ENCODE measurements at regions not wholly inside any gene's neighbourhood (a gene's known extent, or its start where the extent isn't known, plus 50 kb on each side); places are given as distances from the start of the nearest gene placed in this dataset.

DNA sequence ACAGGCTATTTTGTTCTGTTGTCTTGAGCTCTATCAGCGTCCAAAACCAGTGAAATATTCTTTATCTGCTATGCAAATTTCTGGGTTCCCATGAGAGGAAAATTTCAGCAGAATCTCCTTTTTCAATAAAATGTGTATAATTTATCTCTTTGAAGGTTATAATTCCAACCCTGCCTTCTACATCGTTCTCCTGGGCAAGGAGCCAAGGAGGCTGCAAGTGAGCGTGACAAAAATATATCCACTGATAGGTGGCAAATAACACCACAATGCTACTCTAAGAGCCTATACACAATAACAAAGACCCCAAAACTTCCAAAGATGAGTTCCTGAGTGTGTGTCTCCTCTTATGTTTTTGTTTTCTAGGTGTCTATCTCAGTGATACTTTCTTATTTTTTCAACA is 664.7 kb upstream of the SORCS1 start:
- Histone ChIP-seq H4K8ac (replicated peaks; ENCODE audit: insufficient read length, low read depth, low read length) (no peak overlapping the region), H2BK15ac (ENCODE audit: low read depth, low read length) (no peak overlapping the region), H4K20me1 (ENCODE audit: control insufficient read depth, insufficient read depth, insufficient read length) (no peaks in the 10 kb centered on the region), H3K9ac (ENCODE audit: extremely low read depth, insufficient read length, low read length) (no peak overlapping the region), H3K27me3 (ENCODE audit: insufficient read depth, low read length) (no peaks in the 10 kb centered on the region), H3K18ac (ENCODE audit: insufficient read length, low read depth, low read length) (no peak overlapping the region), H4K5ac (ENCODE audit: insufficient read length, low read depth, low read length) (no peak overlapping the region), H3K79me1 (ENCODE audit: insufficient read depth, low read depth, low read length, poor library complexity, severe bottlenecking) (no peaks in the 10 kb centered on the region), H2AK5ac (ENCODE audit: insufficient read length, low read length) (no peak overlapping the region), H2BK12ac (ENCODE audit: insufficient read length, low read depth, low read length) (no peak overlapping the region), H3K23ac (ENCODE audit: insufficient read length, low read depth, low read length) (no peak overlapping the region), H4K91ac (ENCODE audit: insufficient read length, low read depth, low read length) (no peak overlapping the region), H2BK120ac (ENCODE audit: low read depth, low read length, poor library complexity, severe bottlenecking) (no peak overlapping the region), H3K79me2 (ENCODE audit: insufficient read depth, low read length) (no peaks in the 10 kb centered on the region), H3K56ac (ENCODE audit: insufficient read length, low read depth, low read length) (no peak overlapping the region), H3T11ph (ENCODE audit: low read length) (no peak overlapping the region), H3K4ac (ENCODE audit: low read depth, low read length) (no peak overlapping the region), H3K9me3 (ENCODE audit: control insufficient read depth, low read depth, low read length) (no peaks in the 10 kb centered on the region), H3K4me2 (ENCODE audit: insufficient read depth, insufficient read length, low read length) (no peak overlapping the region), H2AFZ (ENCODE audit: low read length) (no peak overlapping the region), H2BK5ac (ENCODE audit: insufficient read length, low read length) (no peak overlapping the region), H2BK20ac (ENCODE audit: low read depth, low read length, poor library complexity, severe bottlenecking) (no peak overlapping the region), H3K27ac (ENCODE audit: insufficient read length, low read depth, low read length) (no peak overlapping the region), H3K4me1 (ENCODE audit: insufficient read depth, low read length) (no peaks in the 10 kb centered on the region), H3K23me2 (ENCODE audit: insufficient read length, low read depth, low read length, poor library complexity, severe bottlenecking) (no peaks in the 10 kb centered on the region), H3K14ac (ENCODE audit: insufficient read depth, low read length) (no peak overlapping the region)
- no CpG with 5 or more reads among the region's 3 CpGs for WGBS (ENCODE audit: extremely low coverage, insufficient read length, low lambda C conversion rate)
- Mint-ChIP-seq H3K36me3 (ENCODE audit: insufficient read depth in 1 of 3, low read depth in 3 of 3) (no peaks in the 10 kb centered on the region), H3K4me1 (peaks cover 11 to 19% of the 10 kb centered on the region in 2 experiments), H3K9me3 (no peaks in the 10 kb centered on the region), H3K4me3 (no peak overlapping the region), H3K27me3 (ENCODE audit: low read depth) (no peaks in the 10 kb centered on the region), H3K27ac (no peak overlapping the region)
- TF ChIP-seq, protein P1, sequence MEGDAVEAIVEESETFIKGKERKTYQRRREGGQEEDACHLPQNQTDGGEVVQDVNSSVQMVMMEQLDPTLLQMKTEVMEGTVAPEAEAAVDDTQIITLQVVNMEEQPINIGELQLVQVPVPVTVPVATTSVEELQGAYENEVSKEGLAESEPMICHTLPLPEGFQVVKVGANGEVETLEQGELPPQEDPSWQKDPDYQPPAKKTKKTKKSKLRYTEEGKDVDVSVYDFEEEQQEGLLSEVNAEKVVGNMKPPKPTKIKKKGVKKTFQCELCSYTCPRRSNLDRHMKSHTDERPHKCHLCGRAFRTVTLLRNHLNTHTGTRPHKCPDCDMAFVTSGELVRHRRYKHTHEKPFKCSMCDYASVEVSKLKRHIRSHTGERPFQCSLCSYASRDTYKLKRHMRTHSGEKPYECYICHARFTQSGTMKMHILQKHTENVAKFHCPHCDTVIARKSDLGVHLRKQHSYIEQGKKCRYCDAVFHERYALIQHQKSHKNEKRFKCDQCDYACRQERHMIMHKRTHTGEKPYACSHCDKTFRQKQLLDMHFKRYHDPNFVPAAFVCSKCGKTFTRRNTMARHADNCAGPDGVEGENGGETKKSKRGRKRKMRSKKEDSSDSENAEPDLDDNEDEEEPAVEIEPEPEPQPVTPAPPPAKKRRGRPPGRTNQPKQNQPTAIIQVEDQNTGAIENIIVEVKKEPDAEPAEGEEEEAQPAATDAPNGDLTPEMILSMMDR (conservative IDR thresholded peaks at IDR 0.05) = no peak
- DNase-seq = no peak

All from H9 (cell line).